AG04449 (cell line): ENCODE measurements at regions not wholly inside any gene's neighbourhood (a gene's known extent, or its start where the extent isn't known, plus 50 kb on each side); places are given as distances from the start of the nearest gene placed in this dataset.
"Not testable (repeated sequence)": the region's sequence is repeated elsewhere in the genome, so short reads cannot be mapped to it uniquely, and the experiment has no call there.

Source experiments
- CTCF ChIA-PET: fragments of 350-600 bp; formaldehyde crosslinking; extraction: SDS; loops from one replicate; lab custom pipeline; 2021; ENCODE audit warnings: antibody characterized with exemption; lab: Yijun Ruan, JAX
- POLR2A ChIA-PET: fragments of 400-600, 350-600 bp; formaldehyde crosslinking; extraction: SDS; loops from one replicate; lab custom pipeline; 2020; ENCODE audit warnings: antibody characterized with exemption, inconsistent platforms; lab: Yijun Ruan, JAX
- DNase-seq: peaks from one replicate; pipeline ENCODE4 v3.0.0-alpha.2; 2010; ENCODE audit warnings: low read depth, low spot score
- H3K4me3 ChIP-seq: 2 replicates; pipeline ENCODE4 v1.5.1; 2011; ENCODE audit warnings: low read depth, mild to moderate bottlenecking, control low read depth, low read length
- TF ChIP-seq, protein P1 (sequence below): IDR thresholded peaks from one replicate; pipeline ENCODE4 v1.5.1; 2011; ENCODE audit warnings: mild to moderate bottlenecking, moderate library complexity, low read length, control low read depth, inconsistent platforms; ENCODE audit not compliant: insufficient read depth; ENCODE audit errors: missing control alignments

DNA sequence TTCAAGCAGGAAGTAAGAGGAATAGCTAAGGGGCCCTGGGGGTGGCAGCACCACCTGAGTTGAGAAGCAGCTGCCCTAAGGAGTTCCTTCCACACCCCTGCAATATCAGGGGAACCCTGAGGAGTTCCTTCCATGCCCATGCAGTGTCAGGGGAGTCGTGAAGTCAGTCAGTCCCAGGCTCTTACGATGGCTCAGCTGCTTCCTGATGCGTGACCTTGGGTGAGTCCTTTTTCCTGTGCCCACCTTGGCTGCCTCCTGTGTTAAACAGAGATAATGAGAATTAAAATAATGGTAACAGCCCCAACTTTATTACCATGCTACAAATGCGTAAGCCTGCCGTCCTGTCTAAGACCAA is 181.1 kb downstream of the MIAT start:
- TF ChIP-seq, protein P1, sequence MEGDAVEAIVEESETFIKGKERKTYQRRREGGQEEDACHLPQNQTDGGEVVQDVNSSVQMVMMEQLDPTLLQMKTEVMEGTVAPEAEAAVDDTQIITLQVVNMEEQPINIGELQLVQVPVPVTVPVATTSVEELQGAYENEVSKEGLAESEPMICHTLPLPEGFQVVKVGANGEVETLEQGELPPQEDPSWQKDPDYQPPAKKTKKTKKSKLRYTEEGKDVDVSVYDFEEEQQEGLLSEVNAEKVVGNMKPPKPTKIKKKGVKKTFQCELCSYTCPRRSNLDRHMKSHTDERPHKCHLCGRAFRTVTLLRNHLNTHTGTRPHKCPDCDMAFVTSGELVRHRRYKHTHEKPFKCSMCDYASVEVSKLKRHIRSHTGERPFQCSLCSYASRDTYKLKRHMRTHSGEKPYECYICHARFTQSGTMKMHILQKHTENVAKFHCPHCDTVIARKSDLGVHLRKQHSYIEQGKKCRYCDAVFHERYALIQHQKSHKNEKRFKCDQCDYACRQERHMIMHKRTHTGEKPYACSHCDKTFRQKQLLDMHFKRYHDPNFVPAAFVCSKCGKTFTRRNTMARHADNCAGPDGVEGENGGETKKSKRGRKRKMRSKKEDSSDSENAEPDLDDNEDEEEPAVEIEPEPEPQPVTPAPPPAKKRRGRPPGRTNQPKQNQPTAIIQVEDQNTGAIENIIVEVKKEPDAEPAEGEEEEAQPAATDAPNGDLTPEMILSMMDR, result no peak
- no peak for DNase-seq
- H3K4me3 ChIP-seq, result no peak overlapping the region
- POLR2A ChIA-PET, result no interaction called here
- CTCF ChIA-PET, result no interaction called here

DNA sequence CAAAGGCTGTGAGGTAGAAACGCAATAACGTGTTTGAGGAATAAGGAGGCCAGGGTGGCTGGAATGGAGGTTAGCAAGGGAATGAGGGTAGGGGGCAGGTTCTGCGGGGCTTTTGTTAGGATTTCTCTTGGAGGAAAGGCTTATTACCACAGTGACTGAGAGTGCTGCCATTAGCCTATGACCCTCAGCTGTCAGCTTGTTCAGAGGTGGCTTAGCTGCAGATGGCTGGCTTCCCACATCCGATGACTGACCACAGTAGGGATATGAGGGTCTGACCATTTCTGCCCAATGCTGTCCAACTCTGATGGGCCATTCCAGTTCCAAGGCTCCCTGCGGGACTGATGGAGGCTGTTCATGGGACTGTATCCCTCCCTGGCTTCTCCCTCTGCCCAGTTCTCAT is 181.8 kb downstream of the MIAT start:
- CTCF ChIA-PET, result no interaction called here

DNA sequence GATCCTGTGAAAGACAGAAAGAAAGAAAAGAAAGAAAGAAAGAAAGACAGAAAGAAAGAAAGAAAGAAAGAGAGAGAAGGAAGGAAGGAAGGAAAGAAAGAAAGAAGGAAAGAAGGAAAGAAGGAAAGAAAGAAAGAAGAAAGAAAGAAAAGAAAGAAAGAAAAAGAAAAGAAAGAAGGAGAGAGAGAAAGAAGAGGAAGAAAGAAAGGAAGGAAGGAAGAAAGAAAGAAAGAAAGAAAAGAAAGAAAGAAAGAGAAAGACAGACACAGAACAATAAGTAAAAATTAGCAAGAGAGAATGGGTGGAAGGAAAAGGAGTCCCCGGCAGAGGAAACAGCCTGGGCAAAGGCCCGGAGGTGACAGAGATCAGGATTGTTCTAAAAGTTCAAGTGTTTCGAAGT is 183.4 kb downstream of the MIAT start:
- POLR2A ChIA-PET, DNase-seq, H3K4me3 ChIP-seq: not testable (repeated sequence)
- CTCF ChIA-PET, result interaction anchor here (0.8 kb wide), 1 partner anchor 8 kb away, joined by 3 read pairs; no protein-coding TSS in a partner anchor

More for the DNA sequence above, 181.8 kb downstream of the MIAT start:
- TF ChIP-seq, protein P1, result no peak
- DNase-seq, result no peak
- no peak overlapping the region for H3K4me3 ChIP-seq
- POLR2A ChIA-PET, result no interaction called here

DNA sequence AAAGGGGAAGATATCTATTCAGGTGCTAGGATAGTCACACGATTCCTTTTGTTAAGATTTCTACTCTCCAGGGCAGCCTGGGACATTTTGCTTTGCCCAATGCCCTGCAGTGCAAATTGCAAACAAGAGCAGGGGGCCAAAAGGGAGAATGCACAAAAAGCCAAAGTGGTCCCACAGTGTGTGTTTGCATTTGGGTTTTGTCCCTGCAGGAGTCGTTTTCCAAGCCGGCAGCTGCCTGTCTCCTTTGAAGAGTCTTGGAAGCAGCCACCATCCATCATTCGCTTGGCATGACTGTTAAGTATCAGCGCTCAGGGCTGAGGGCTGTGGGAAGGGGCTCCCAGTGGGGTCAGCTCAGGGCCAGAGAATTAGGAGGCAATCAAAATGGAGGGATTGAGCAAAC is 184.7 kb downstream of the MIAT start:
- no peak for DNase-seq
- H3K4me3 ChIP-seq, result no peak overlapping the region
- POLR2A ChIA-PET, result no interaction called here
- CTCF ChIA-PET, result no interaction called here
- TF ChIP-seq, protein P1, result no peak

DNA sequence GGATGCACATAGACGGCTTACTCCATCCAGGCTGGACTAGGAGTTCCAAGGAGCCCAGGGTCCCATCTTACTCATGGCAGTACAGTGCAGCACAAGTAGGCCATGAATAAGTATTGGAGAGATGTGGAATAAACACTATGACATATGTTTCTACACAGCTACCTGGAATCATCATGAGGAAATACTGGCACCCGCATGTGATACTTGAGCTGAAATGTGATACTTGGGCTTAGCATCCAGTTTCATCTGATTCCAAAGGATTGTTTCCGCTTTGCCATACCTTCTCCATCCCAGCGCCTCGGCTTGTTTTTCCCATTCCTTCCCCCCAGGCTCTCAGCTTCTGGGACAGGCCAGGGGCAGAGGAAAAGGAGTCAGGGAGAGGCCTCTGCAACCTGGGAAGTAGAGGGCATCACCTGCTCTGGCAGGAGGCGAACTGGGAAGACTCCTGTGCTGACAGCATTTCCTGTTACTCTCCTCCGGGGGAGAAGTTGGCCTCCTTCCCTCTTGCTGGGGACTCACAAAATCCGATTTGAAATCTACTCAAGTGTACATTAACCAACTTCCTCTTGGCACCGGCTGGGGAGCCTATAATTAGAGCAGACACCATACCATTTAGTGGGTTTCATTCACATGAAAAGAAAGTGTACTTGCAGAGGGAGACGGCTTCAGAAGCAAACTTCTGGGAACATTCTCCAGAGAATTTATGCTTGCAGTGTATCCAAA is 187.8 kb downstream of the MIAT start:
- no peak for DNase-seq

DNA sequence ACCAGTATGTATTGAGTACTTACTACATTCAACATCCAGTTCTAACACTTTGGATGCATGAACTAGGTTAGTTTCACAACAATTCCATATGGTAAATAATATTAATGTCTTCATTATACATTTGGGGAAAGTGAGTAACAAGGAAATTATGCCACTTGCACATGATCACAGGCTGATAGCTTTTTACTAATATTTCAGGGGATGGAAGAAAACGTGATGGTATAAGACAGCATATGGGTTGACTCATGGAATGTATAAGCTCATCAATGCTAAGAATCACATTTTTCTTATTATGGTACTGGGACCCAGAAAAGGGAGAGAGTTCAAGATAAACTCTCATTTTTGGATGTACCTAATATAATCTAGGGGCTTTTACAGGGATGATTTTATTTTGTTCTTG is 188.7 kb downstream of the MIAT start:
- no peak for DNase-seq
- CTCF ChIA-PET, result no interaction called here

More for the DNA sequence above, 187.8 kb downstream of the MIAT start:
- CTCF ChIA-PET, result no interaction called here
- no peak overlapping the region for H3K4me3 ChIP-seq
- TF ChIP-seq, protein P1, result no peak
- POLR2A ChIA-PET, result no interaction called here

More for the DNA sequence above, 188.7 kb downstream of the MIAT start:
- TF ChIP-seq, protein P1, result no peak
- no peak overlapping the region for H3K4me3 ChIP-seq
- POLR2A ChIA-PET, result no interaction called here
